ENCODE measurements at regions not wholly inside any gene's neighbourhood (a gene's known extent, or its start where the extent isn't known, plus 50 kb on each side); places are given as distances from the start of the nearest gene placed in this dataset.
"Not testable (repeated sequence)": the region's sequence is repeated elsewhere in the genome, so short reads cannot be mapped to it uniquely, and the experiment has no call there.

GRCh38 chr18:43341014-43341413, 63.7 kb upstream of the SYT4 start:
- no peak for DNase-seq (ENCODE audit: low spot score in 2 of 2)
- no peak for ATAC-seq
- Mint-ChIP-seq H3K27ac (no peak overlapping the region), H3K36me3 (peaks cover 0 to 5% of the 10 kb centered on the region in 2 donors), H3K9me3 (peaks cover 23 to 29% of the 10 kb centered on the region in 2 donors)

GRCh38 chr18:43350176-43350575, 72.9 kb upstream of the SYT4 start:
- ATAC-seq (no peak), DNase-seq (ENCODE audit: low spot score in 2 of 2) (no peak)
- Mint-ChIP-seq H3K27ac (no peak overlapping the region), H3K9me3 (peaks cover 10 to 13% of the 10 kb centered on the region in 2 donors), H3K36me3 (peaks cover 0 to 10% of the 10 kb centered on the region in 2 donors)

DNA sequence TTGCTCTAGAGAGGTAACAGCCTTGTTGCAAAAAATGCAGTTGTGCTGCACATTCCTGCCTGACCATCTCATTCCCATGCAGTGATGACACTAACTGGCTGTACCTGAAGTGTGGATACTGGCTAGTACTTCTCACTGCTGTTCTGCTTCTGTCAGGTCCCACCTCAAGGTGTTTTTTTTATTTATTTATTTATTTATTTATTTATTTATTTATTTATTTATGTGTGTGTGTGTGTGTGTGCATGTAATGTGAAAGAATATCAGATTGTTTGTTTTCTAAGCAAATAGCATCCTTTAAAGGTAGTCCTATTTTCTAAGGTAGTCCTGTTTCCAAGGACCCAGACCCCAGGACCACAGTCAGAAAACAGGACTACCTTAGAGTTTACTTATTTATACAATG, 87.2 kb upstream of the SYT4 start:
- H3K27ac Mint-ChIP-seq, result no peak overlapping the region
- DNase-seq (ENCODE audit: low spot score in 2 of 2) (no peak), ATAC-seq (no peak)
- peaks cover 19 to 24% of the 10 kb centered on the region in 2 donors for H3K9me3 Mint-ChIP-seq
- H3K36me3 Mint-ChIP-seq, result no peaks in the 10 kb centered on the region

- Mint-ChIP-seq H3K9me3 (peaks cover 6 to 13% of the 10 kb centered on the region in 2 donors), H3K27ac (no peak overlapping the region), H3K36me3 (no peaks in the 10 kb centered on the region)
- no peak for DNase-seq (ENCODE audit: low spot score in 2 of 2)
- ATAC-seq, result no peak
Measured at GRCh38 chr18:43367895-43368294, 90.6 kb upstream of the SYT4 start.

DNA sequence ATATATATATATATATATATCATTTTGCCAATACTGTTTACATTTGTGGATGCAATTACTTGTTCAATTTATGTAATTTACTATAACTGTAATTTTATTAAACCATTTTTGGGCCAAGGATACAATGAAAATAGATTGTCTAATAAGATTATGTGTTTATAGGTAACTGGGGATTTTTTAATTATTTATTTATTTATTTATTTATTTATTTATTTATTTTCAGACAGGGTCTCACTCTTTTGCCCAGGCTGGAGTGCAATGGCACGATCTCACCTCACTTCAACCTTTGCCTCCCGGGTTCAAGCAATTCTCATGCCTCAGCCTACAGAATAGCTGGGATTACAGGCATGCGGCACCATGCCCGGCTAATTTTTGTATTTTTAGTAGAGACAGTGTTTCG, 92.0 kb upstream of the SYT4 start:
- not testable (repeated sequence) for ATAC-seq, H3K9me3 Mint-ChIP-seq

GRCh38 chr18:43372773-43373172, 95.5 kb upstream of the SYT4 start:
- H3K9me3 Mint-ChIP-seq, result peaks cover 8 to 11% of the 10 kb centered on the region in 2 donors
- no peak overlapping the region for H3K27ac Mint-ChIP-seq
- H3K36me3 Mint-ChIP-seq, result no peaks in the 10 kb centered on the region
- no peak for ATAC-seq
- DNase-seq (ENCODE audit: low spot score in 2 of 2), result no peak

More for the DNA sequence above, 92.0 kb upstream of the SYT4 start:
- not testable (repeated sequence) for H3K36me3 Mint-ChIP-seq; DNase-seq (ENCODE audit: low spot score in 2 of 2); H3K27ac Mint-ChIP-seq

DNA sequence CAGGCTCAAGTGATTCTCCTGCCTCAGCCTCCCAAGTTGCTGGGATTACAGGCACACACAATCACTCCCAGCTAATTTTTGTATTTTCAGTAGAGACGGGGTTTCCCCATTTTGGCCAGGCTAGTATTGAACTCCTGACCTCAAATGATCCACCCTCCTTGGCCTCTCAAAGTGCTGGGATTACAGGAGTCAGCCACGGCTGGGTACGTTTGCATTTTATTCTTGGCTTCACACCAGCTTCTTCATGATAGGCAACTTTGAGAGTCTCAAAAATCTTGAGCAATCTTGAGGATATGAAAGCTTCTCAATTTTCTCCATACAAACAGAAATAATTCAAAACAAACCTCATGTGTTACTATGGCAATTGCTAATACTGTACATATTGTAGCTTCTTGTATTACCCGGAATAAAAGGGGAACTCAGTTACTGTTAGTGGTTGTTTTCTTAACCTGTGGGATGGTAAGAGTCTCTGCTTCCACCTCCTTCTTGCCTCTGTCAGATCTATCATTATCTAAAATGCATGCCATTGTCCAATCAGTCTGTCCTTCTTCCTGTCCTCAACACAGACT, 102.9 kb upstream of the SYT4 start:
- no peak overlapping the region for H3K27ac Mint-ChIP-seq
- ATAC-seq (no peak), DNase-seq (ENCODE audit: low spot score in 2 of 2) (no peak)
- H3K36me3 Mint-ChIP-seq, result no peaks in the 10 kb centered on the region
- H3K9me3 Mint-ChIP-seq, result peaks cover 23 to 24% of the 10 kb centered on the region in 2 donors

DNA sequence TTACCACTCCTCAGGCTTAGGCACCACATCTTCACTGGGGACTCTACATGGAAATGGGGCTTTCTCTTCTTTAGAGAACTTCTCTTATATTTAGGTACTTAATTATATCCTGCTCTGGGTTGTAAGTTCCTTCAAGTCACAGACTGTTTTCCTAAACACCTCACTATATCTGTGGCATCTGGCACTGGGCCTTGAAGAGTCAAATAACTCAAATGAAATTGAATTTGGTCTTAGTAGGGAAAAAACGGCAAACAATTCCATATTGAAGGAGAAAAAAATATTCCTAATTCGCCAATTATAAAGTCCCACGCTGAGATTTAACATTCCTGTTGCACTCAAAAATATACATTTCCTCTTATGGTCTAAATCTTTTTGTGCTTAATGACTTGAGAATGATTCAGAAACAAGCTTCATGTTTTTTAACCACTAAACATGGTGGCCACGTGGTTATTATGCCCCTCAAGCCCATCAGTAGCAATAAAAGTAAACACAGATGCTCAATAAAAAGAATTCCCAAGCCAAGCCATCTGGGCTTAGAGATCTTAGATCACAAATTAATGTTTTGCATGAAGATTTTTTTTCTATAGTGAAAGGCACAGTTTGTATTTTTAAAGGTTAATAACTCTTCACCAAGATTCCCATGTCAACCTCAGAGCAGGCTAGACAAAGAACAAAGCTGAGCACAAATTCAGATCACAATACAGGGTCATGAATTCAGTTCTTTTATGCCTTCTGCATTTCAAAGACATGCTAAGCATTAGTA, 105.5 kb upstream of the SYT4 start:
- DNase-seq (ENCODE audit: low spot score in 2 of 2) (no peak), ATAC-seq (no peak)
- Mint-ChIP-seq H3K9me3 (peaks cover 14 to 15% of the 10 kb centered on the region in 2 donors), H3K27ac (no peak overlapping the region), H3K36me3 (no peaks in the 10 kb centered on the region)

- H3K27ac Mint-ChIP-seq, result no peak overlapping the region
Measured at GRCh38 chr18:43389163-43389562, 111.9 kb upstream of the SYT4 start.

GRCh38 chr18:43392168-43392567, 114.9 kb upstream of the SYT4 start:
- peaks cover 0 to 11% of the 10 kb centered on the region in 2 donors for H3K9me3 Mint-ChIP-seq
- no peak for DNase-seq (ENCODE audit: low spot score in 2 of 2)
- no peak for ATAC-seq
- H3K36me3 Mint-ChIP-seq, result no peaks in the 10 kb centered on the region
- no peak overlapping the region for H3K27ac Mint-ChIP-seq

More at GRCh38 chr18:43389163-43389562, 111.9 kb upstream of the SYT4 start:
- no peak for DNase-seq (ENCODE audit: low spot score in 2 of 2)
- peaks cover 0 to 11% of the 10 kb centered on the region in 2 donors for H3K9me3 Mint-ChIP-seq
- no peak for ATAC-seq
- H3K36me3 Mint-ChIP-seq, result no peaks in the 10 kb centered on the region

GRCh38 chr18:43393174-43393573, 115.9 kb upstream of the SYT4 start:
- no peaks in the 10 kb centered on the region for H3K36me3 Mint-ChIP-seq
- no peak overlapping the region for H3K27ac Mint-ChIP-seq
- no peak for DNase-seq (ENCODE audit: low spot score in 2 of 2)
- H3K9me3 Mint-ChIP-seq, result peaks cover 0 to 11% of the 10 kb centered on the region in 2 donors
- ATAC-seq, result no peak

GRCh38 chr18:43396266-43396665, 119.0 kb upstream of the SYT4 start:
- peaks cover 12 to 17% of the 10 kb centered on the region in 2 donors for H3K9me3 Mint-ChIP-seq
- no peak for ATAC-seq
- DNase-seq (ENCODE audit: low spot score in 2 of 2), result no peak
- H3K27ac Mint-ChIP-seq, result no peak overlapping the region
- no peaks in the 10 kb centered on the region for H3K36me3 Mint-ChIP-seq

GRCh38 chr18:43398601-43399000, 121.3 kb upstream of the SYT4 start:
- no peaks in the 10 kb centered on the region for H3K36me3 Mint-ChIP-seq
- no peak overlapping the region for H3K27ac Mint-ChIP-seq
- peaks cover 12 to 13% of the 10 kb centered on the region in 2 donors for H3K9me3 Mint-ChIP-seq
- no peak for ATAC-seq
- DNase-seq (ENCODE audit: low spot score in 2 of 2), result no peak

DNA sequence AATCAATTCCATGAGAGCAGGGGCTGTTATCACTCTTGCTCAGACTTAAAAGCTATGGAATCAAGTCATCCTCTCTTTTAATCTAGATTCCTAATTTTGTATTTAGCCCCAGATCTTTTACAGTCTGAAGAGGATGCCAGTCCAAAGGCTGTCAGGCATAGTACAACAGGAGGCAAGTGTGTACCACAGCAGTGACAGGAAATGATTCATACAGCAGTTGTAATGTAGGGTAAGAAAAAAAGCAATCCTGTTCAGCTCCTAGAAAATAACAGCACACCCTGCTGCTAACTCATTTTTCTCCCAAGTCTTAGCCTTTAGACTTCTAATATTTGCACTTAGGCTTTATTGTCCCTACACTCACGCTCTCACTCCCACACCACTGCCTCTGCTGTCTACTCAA, 127.8 kb upstream of the SYT4 start:
- Mint-ChIP-seq H3K27ac (no peak overlapping the region), H3K36me3 (no peaks in the 10 kb centered on the region), H3K9me3 (peaks cover 25 to 30% of the 10 kb centered on the region in 2 donors)
- ATAC-seq (no peak), DNase-seq (ENCODE audit: low spot score in 2 of 2) (no peak)

DNA sequence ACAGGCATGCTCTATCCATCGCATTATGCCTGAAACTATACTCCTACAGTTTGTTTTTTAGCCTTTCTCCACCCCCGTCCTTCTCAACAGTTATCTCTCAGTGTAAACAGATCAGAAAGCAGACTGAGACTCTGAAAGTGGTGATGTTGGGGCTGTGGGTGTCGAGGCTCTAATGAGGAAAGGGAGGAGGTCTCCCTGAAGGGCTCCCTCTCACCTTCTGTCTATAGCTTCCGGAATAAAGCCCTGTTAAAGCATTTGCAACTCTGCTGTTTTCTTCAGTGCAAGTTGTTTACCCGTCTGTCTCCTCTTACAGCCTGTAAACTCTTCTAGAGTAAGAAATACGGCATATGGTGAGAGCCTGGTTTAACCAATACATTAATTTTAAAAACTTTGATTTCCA, 136.7 kb upstream of the SYT4 start:
- DNase-seq (ENCODE audit: low spot score in 2 of 2) (no peak), ATAC-seq (no peak)
- Mint-ChIP-seq H3K9me3 (no peaks in the 10 kb centered on the region), H3K27ac (no peak overlapping the region), H3K36me3 (no peaks in the 10 kb centered on the region)

GRCh38 chr18:43420091-43420490, 142.8 kb upstream of the SYT4 start:
- DNase-seq (ENCODE audit: low spot score in 2 of 2) (no peak), ATAC-seq (no peak)
- no peaks in the 10 kb centered on the region for H3K36me3 Mint-ChIP-seq
- no peak overlapping the region for H3K27ac Mint-ChIP-seq
- peaks cover 12 to 15% of the 10 kb centered on the region in 2 donors for H3K9me3 Mint-ChIP-seq

DNA sequence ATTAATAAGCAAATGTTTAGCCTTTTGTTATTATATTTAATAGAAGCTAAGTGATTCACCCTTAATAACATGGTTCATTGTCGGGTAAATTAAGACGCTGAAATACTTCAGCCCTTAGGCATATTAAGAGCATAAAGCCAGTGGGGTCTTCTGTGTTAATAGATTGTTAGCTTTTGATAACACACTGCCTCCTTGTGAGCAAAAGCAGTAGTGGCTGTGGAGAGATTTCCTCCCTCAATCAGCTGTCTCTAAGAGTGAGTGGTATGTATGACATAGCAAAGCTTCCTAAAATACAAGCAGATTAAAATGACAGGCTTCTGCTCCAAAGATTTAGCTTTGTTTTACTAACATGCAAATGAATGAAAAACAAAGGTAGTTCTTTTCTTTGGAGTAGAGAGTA, 143.7 kb upstream of the SYT4 start:
- no peak for DNase-seq (ENCODE audit: low spot score in 2 of 2)
- ATAC-seq, result no peak
- H3K27ac Mint-ChIP-seq, result no peak overlapping the region
- H3K36me3 Mint-ChIP-seq, result no peaks in the 10 kb centered on the region
- peaks cover 19 to 22% of the 10 kb centered on the region in 2 donors for H3K9me3 Mint-ChIP-seq

DNA sequence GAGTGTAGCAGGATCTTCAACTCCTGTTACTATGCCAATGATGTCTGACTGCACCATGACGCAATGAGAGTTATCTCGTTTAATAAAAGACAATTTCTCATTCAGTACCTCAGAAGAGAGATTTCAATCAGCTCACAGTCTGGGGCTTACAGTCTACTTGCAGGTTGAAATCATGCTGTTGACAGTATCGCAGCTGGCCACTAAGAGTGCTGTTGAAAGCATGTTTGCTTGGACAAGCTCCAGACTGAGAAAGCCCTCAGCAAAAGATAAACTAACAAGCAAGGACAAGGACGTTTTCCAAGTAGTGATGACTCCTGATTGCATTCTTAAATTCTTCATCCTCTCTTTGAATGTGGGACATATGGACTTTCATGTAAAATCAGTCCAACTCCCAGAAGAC, 145.2 kb upstream of the SYT4 start:
- no peak for ATAC-seq
- Mint-ChIP-seq H3K27ac (no peak overlapping the region), H3K9me3 (peaks cover 20 to 25% of the 10 kb centered on the region in 2 donors), H3K36me3 (no peaks in the 10 kb centered on the region)
- no peak for DNase-seq (ENCODE audit: low spot score in 2 of 2)

Data from activated naive CD4-positive, alpha-beta T cell treated with anti-CD3 and anti-CD28 coated beads, Interleukin-2, amount 50 U/mL, for 72 hours (primary cell).